ENCODE measurements at regions not wholly inside any gene's neighbourhood (a gene's known extent, or its start where the extent isn't known, plus 50 kb on each side); places are given as distances from the start of the nearest gene placed in this dataset.

GRCh38 chr2:222100704-222101699 lies 197.8 kb downstream of the PAX3 start:
- no peak for DNase-seq (ENCODE audit: low spot score)
- in situ Hi-C loops (cut with MboI; ENCODE audit: low pct_unique_long_range_greater_than_20kb, low sequenced_read_pairs, unreplicated experiment): no loop called here

GRCh38 chr2:222088561-222088960 lies 210.2 kb downstream of the PAX3 start:
- in situ Hi-C loops (cut with MboI; ENCODE audit: low pct_unique_long_range_greater_than_20kb, low sequenced_read_pairs, unreplicated experiment): no loop called here
- DNase-seq (ENCODE audit: low spot score): no peak
- TF ChIP-seq CTCF (IDR thresholded peaks at IDR 0.05; ENCODE audit: extremely low read depth, insufficient read depth, missing control alignments): no peak

More at GRCh38 chr2:222100704-222101699, 197.8 kb downstream of the PAX3 start:
- TF ChIP-seq CTCF (IDR thresholded peaks at IDR 0.05; ENCODE audit: extremely low read depth, insufficient read depth, missing control alignments): no peak

- TF ChIP-seq CTCF (IDR thresholded peaks at IDR 0.05; ENCODE audit: extremely low read depth, insufficient read depth, missing control alignments): no peak
- DNase-seq (ENCODE audit: low spot score): no peak
- in situ Hi-C loops (cut with MboI; ENCODE audit: low pct_unique_long_range_greater_than_20kb, low sequenced_read_pairs, unreplicated experiment): no loop called here
These were observed 210.8 kb downstream of the PAX3 start for GRCh38 chr2:222087998-222088397.

GRCh38 chr2:222082201-222082600 lies 216.6 kb downstream of the PAX3 start:
- DNase-seq (ENCODE audit: low spot score): no peak
- in situ Hi-C loops (cut with MboI; ENCODE audit: low pct_unique_long_range_greater_than_20kb, low sequenced_read_pairs, unreplicated experiment): no loop called here
- no peak for TF ChIP-seq CTCF (IDR thresholded peaks at IDR 0.05; ENCODE audit: extremely low read depth, insufficient read depth, missing control alignments)

- in situ Hi-C loops (cut with MboI; ENCODE audit: low pct_unique_long_range_greater_than_20kb, low sequenced_read_pairs, unreplicated experiment): no loop called here
- TF ChIP-seq CTCF (IDR thresholded peaks at IDR 0.05; ENCODE audit: extremely low read depth, insufficient read depth, missing control alignments): no peak
- DNase-seq (ENCODE audit: low spot score): no peak
These were observed 218.7 kb downstream of the PAX3 start for GRCh38 chr2:222080141-222080540.

GRCh38 chr2:222076973-222077690 lies 221.7 kb downstream of the PAX3 start:
- no peak for TF ChIP-seq CTCF (IDR thresholded peaks at IDR 0.05; ENCODE audit: extremely low read depth, insufficient read depth, missing control alignments)
- DNase-seq (ENCODE audit: low spot score): no peak
- in situ Hi-C loops (cut with MboI; ENCODE audit: low pct_unique_long_range_greater_than_20kb, low sequenced_read_pairs, unreplicated experiment): no loop called here
